ENCODE measurements at regions not wholly inside any gene's neighbourhood (a gene's known extent, or its start where the extent isn't known, plus 50 kb on each side); places are given as distances from the start of the nearest gene placed in this dataset.
A peak's percentile ranks its signal among the peaks of the same experiment; 100 is the strongest.

GRCh38 chr10:31187182-31187581, 131.8 kb upstream of the ZEB1 start:
- TF ChIP-seq CTCF (conservative IDR thresholded peaks at IDR 0.05): no peak
- peak overlapping the region; percentile 93 for H3K27ac Mint-ChIP-seq (ENCODE audit: unreplicated experiment)
- no peak for DNase-seq (ENCODE audit: low read depth, low spot score)
- H3K4me3 Mint-ChIP-seq: no peak overlapping the region
- H3K36me3 Mint-ChIP-seq (ENCODE audit: low read depth): no peaks in the 10 kb centered on the region
- no peaks in the 10 kb centered on the region for H3K27me3 Mint-ChIP-seq (ENCODE audit: low read depth)
- H3K9me3 Mint-ChIP-seq: no peaks in the 10 kb centered on the region
- peaks cover 23% of the 10 kb centered on the region for H3K4me1 Mint-ChIP-seq

GRCh38 chr10:31187607-31188210, 131.3 kb upstream of the ZEB1 start:
- Mint-ChIP-seq H3K4me1 (peaks cover 23% of the 10 kb centered on the region), H3K9me3 (no peaks in the 10 kb centered on the region)

GRCh38 chr10:31188792-31189406, 130.1 kb upstream of the ZEB1 start:
- H3K36me3 Mint-ChIP-seq (ENCODE audit: low read depth): no peaks in the 10 kb centered on the region
- no peak overlapping the region for H3K4me3 Mint-ChIP-seq
- DNase-seq (ENCODE audit: low read depth, low spot score): no peak
- H3K9me3 Mint-ChIP-seq: no peaks in the 10 kb centered on the region
- no peak overlapping the region for H3K27ac Mint-ChIP-seq (ENCODE audit: unreplicated experiment)
- peaks cover 23% of the 10 kb centered on the region for H3K4me1 Mint-ChIP-seq
- TF ChIP-seq CTCF (conservative IDR thresholded peaks at IDR 0.05): no peak
- H3K27me3 Mint-ChIP-seq (ENCODE audit: low read depth): no peaks in the 10 kb centered on the region

More at GRCh38 chr10:31187607-31188210, 131.3 kb upstream of the ZEB1 start:
- TF ChIP-seq CTCF (conservative IDR thresholded peaks at IDR 0.05): no peak
- H3K4me3 Mint-ChIP-seq: no peak overlapping the region
- no peak for DNase-seq (ENCODE audit: low read depth, low spot score)
- H3K36me3 Mint-ChIP-seq (ENCODE audit: low read depth): no peaks in the 10 kb centered on the region
- no peak overlapping the region for H3K27ac Mint-ChIP-seq (ENCODE audit: unreplicated experiment)
- no peaks in the 10 kb centered on the region for H3K27me3 Mint-ChIP-seq (ENCODE audit: low read depth)

GRCh38 chr10:31190488-31190887, 128.5 kb upstream of the ZEB1 start:
- Mint-ChIP-seq H3K27me3 (ENCODE audit: low read depth) (no peaks in the 10 kb centered on the region), H3K27ac (ENCODE audit: unreplicated experiment) (no peak overlapping the region), H3K9me3 (no peaks in the 10 kb centered on the region), H3K4me3 (no peak overlapping the region), H3K36me3 (ENCODE audit: low read depth) (no peaks in the 10 kb centered on the region), H3K4me1 (peaks cover 31% of the 10 kb centered on the region)
- TF ChIP-seq CTCF (conservative IDR thresholded peaks at IDR 0.05): no peak
- DNase-seq (ENCODE audit: low read depth, low spot score): no peak

- Mint-ChIP-seq H3K4me3 (no peak overlapping the region), H3K27me3 (ENCODE audit: low read depth) (no peaks in the 10 kb centered on the region), H3K4me1 (peaks cover 17% of the 10 kb centered on the region), H3K36me3 (ENCODE audit: low read depth) (no peaks in the 10 kb centered on the region), H3K27ac (ENCODE audit: unreplicated experiment) (no peak overlapping the region), H3K9me3 (no peaks in the 10 kb centered on the region)
- no peak for DNase-seq (ENCODE audit: low read depth, low spot score)
- no peak for TF ChIP-seq CTCF (conservative IDR thresholded peaks at IDR 0.05)
Measured at GRCh38 chr10:31192475-31192874, 126.5 kb upstream of the ZEB1 start.

Measured in neural crest cell (in vitro differentiated cells).